Hepatocyte (in vitro differentiated cells): ENCODE measurements at regions not wholly inside any gene's neighbourhood (a gene's known extent, or its start where the extent isn't known, plus 50 kb on each side); places are given as distances from the start of the nearest gene placed in this dataset.

Source experiments
- CTCF ChIP-seq: fragments of 200-600 bp; sonication (generic); IDR thresholded peaks from 2 replicates; pipeline ENCODE4 v1.5.1; 2016; ENCODE audit warnings: antibody characterized with exemption, mild to moderate bottlenecking; ENCODE audit not compliant: poor library complexity
- EZH2phosphoT487 ChIP-seq: fragments of 200-600 bp; sonication (generic); IDR thresholded peaks from one replicate; pipeline ENCODE4 v1.6.1; 2018; ENCODE audit warnings: antibody characterized with exemption, mild to moderate bottlenecking, low read depth, moderate library complexity; ENCODE audit not compliant: unreplicated experiment, severe bottlenecking

- TF ChIP-seq CTCF (no peak), EZH2phosphoT487 (no peak)
Observed at GRCh38 chr20:50317116-50317515, 126.5 kb downstream of the CEBPB start.
